C4-2B (cell line): ENCODE measurements at regions not wholly inside any gene's neighbourhood (a gene's known extent, or its start where the extent isn't known, plus 50 kb on each side); places are given as distances from the start of the nearest gene placed in this dataset.

Experiments
- ZFX ChIP-seq: fragments of 450-650 bp; IDR thresholded peaks from 2 replicates; pipeline ENCODE4 v1.6.1; 2017
- TF ChIP-seq, protein P1 (sequence below): fragments of 450-650 bp; conservative IDR thresholded peaks from 2 replicates; pipeline ENCODE4 v1.5.1; 2017; ENCODE audit warnings: mild to moderate bottlenecking

DNA sequence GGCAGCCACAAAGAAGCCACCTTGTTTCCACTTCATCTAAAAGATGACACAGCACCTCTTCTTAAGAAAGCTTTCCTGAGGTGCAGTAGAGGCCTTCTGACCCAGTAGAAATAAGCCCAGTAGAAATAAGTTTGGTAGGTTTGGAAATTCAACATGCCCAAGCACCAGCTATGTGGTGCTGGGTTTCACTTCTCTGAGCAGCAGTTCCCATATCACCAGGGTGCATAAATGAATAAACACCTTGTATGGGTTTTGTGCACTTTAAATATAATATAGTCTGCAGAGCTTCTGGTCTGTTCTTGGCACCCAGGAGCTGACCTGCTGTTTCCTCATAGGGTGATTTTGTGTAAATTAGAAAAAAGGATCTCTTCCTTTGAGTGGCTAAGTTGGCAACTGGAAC, 492.4 kb upstream of the SORCS1 start:
- TF ChIP-seq, protein P1, sequence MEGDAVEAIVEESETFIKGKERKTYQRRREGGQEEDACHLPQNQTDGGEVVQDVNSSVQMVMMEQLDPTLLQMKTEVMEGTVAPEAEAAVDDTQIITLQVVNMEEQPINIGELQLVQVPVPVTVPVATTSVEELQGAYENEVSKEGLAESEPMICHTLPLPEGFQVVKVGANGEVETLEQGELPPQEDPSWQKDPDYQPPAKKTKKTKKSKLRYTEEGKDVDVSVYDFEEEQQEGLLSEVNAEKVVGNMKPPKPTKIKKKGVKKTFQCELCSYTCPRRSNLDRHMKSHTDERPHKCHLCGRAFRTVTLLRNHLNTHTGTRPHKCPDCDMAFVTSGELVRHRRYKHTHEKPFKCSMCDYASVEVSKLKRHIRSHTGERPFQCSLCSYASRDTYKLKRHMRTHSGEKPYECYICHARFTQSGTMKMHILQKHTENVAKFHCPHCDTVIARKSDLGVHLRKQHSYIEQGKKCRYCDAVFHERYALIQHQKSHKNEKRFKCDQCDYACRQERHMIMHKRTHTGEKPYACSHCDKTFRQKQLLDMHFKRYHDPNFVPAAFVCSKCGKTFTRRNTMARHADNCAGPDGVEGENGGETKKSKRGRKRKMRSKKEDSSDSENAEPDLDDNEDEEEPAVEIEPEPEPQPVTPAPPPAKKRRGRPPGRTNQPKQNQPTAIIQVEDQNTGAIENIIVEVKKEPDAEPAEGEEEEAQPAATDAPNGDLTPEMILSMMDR = no peak
- TF ChIP-seq ZFX = no peak
